RWPE2 (cell line): ENCODE measurements at regions not wholly inside any gene's neighbourhood (a gene's known extent, or its start where the extent isn't known, plus 50 kb on each side); places are given as distances from the start of the nearest gene placed in this dataset.
A peak's percentile ranks its signal among the peaks of the same experiment; 100 is the strongest.

Experiments
- ATAC-seq: fragments of 200-7000 bp; cut with Tn5 transposase; 3 replicates; pipeline ENCODE4 v1.9.1; 2021; ENCODE audit warnings: low read depth
- DNase-seq: peaks from one replicate; pipeline ENCODE4 v3.0.0-alpha.2; 2020; ENCODE audit warnings: low spot score
- H3K27ac ChIP-seq: fragments of 450-650 bp; 2 replicates; pipeline ENCODE4 v1.5.1; 2017; ENCODE audit warnings: mild to moderate bottlenecking; ENCODE audit not compliant: poor library complexity, severe bottlenecking
- H3K27me3 ChIP-seq: fragments of 250-450 bp; sonication (Bioruptor Pico); 2 replicates; pipeline ENCODE4 v1.5.1; 2021; ENCODE audit warnings: mild to moderate bottlenecking, moderate library complexity; ENCODE audit not compliant: insufficient read depth, poor library complexity, severe bottlenecking
- H3K36me3 ChIP-seq: fragments of 250-450 bp; sonication (Bioruptor Pico); 2 replicates; pipeline ENCODE4 v1.5.1; 2020; ENCODE audit warnings: low read depth, mild to moderate bottlenecking, moderate library complexity
- H3K4me1 ChIP-seq: fragments of 250-450 bp; sonication (Bioruptor Pico); 2 replicates; pipeline ENCODE4 v1.5.1; 2021; ENCODE audit warnings: mild to moderate bottlenecking, moderate library complexity; ENCODE audit not compliant: insufficient read depth, poor library complexity, severe bottlenecking
- H3K4me3 ChIP-seq: fragments of 250-450 bp; sonication (Bioruptor Pico); 2 replicates; pipeline ENCODE4 v1.5.1; 2021; ENCODE audit warnings: mild to moderate bottlenecking, moderate library complexity; ENCODE audit not compliant: severe bottlenecking
- H3K9me3 ChIP-seq: fragments of 250-450 bp; sonication (Bioruptor Pico); 2 replicates; pipeline ENCODE4 v1.5.1; 2021; ENCODE audit warnings: mild to moderate bottlenecking, moderate library complexity; ENCODE audit not compliant: severe bottlenecking
- CTCF ChIP-seq: fragments of 450-650 bp; IDR thresholded peaks from one replicate; pipeline ENCODE4 v1.5.1; 2017; ENCODE audit warnings: mild to moderate bottlenecking, moderate library complexity; ENCODE audit not compliant: poor library complexity, severe bottlenecking

DNA sequence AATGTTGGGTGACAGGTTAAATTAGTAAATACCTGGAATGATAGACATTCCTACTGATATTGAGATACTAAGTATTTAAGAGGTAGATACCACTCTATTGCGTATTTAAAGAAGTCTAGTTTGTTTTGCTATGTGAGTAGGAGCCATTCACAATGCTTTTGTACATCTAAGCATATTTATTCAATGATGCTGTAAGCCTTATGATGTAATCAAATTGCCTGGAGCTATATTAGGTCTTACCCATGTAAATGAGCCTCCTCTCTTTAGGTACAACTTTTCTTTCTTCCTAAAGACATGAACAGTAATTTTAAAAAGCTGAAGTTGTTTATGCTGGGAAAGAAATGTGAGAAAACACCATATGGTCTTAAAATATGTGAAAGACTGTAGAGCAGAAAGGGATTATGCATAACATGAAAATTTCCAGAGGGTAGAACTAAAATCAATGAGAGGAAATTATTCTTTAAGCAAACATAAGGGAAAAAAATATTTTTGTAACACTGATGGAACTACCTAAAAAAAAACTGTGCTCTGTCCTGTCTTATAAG lies 526.7 kb downstream of the EPHA7 start:
- peak; percentile 33; the same call in 1 of the 3 replicates for ATAC-seq
- Histone ChIP-seq H3K27ac (no peak overlapping the region), H3K4me1 (no peaks in the 10 kb centered on the region), H3K27me3 (peaks cover 4% of the 10 kb centered on the region), H3K36me3 (no peaks in the 10 kb centered on the region), H3K4me3 (no peak overlapping the region), H3K9me3 (no peaks in the 10 kb centered on the region)
- no peak for DNase-seq
- TF ChIP-seq CTCF: no peak

DNA sequence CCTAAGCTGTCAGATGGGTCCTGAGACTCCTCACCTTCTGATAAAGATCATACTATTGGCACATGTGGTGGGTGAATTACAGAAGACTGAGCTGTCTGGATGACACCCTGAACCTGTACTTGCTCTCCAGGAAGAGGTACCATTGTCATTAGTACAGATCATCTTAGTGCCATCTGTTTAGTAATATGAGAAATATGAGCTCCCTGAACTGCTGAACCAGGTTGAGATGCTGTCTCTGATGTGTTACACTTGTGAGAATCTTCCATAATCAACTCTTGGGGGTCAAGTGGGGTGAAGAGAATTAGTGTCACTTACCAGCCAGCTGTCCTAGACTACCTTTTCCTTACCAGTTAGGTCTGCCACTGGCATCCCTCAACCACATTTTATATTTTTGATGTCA lies 531.0 kb downstream of the EPHA7 start:
- no peak overlapping the region for H3K4me3 ChIP-seq
- no peaks in the 10 kb centered on the region for H3K9me3 ChIP-seq
- no peak overlapping the region for H3K27ac ChIP-seq
- ATAC-seq (no peak), DNase-seq (no peak)
- no peaks in the 10 kb centered on the region for H3K27me3 ChIP-seq
- no peaks in the 10 kb centered on the region for H3K4me1 ChIP-seq
- TF ChIP-seq CTCF: no peak
- no peaks in the 10 kb centered on the region for H3K36me3 ChIP-seq

GRCh38 chr6:92887871-92888270 lies 531.5 kb downstream of the EPHA7 start:
- no peak for ATAC-seq
- DNase-seq: no peak
- no peaks in the 10 kb centered on the region for H3K9me3 ChIP-seq
- no peak overlapping the region for H3K4me3 ChIP-seq
- no peaks in the 10 kb centered on the region for H3K4me1 ChIP-seq
- no peaks in the 10 kb centered on the region for H3K36me3 ChIP-seq
- H3K27ac ChIP-seq: no peak overlapping the region
- no peaks in the 10 kb centered on the region for H3K27me3 ChIP-seq
- TF ChIP-seq CTCF: no peak

DNA sequence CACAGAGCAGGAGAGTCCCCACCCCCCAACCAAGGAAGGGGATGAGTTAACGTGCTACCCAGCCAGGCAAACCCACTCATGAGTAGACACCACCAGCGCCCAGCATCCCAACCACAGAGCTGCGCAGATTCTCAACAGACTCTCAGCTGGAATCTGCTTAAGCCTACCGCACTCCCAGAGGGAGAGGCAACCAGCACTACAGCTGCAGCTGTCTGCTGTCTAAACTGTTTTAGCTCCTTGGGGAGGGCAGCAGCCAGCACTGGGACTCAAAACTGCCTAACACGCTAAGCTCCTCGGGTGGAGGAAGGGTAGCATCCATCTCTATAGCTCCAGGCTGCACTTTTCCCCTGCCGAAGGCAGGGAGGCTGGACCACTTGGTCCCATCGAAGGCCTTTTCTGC lies 539.8 kb downstream of the EPHA7 start:
- Histone ChIP-seq H3K27ac (no peak overlapping the region), H3K9me3 (no peaks in the 10 kb centered on the region), H3K4me1 (no peaks in the 10 kb centered on the region), H3K27me3 (no peaks in the 10 kb centered on the region), H3K36me3 (no peaks in the 10 kb centered on the region), H3K4me3 (no peak overlapping the region)
- no peak for DNase-seq
- no peak for ATAC-seq
- no peak for TF ChIP-seq CTCF

DNA sequence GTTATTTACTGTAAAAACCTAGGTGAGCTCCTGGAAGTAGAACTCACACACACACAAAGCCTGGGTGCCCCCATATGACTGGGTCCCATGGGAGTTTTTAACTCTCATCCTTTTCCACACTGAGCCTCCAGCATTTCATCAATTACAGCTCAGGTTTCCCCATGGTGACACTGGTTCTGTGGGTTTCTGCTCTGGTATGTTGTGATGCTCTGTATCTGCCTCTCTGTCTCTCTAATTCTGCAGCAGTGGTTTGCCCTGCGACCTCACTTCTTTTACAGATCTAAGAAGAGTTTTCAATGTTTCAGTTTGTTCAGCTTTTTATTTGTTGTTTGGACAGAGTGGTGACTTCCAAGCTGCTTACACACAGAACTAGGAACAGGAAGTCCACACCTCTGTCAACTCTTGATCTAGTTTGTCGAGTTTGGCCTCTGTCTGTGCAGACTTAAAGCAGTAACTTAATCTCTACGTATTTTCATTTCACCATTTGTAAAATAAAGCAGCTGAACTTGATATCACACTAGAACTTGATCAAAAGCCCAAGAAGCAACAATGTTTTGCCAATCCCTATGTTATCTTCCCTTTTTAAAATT lies 554.3 kb downstream of the EPHA7 start:
- no peak overlapping the region for H3K4me3 ChIP-seq
- no peaks in the 10 kb centered on the region for H3K27me3 ChIP-seq
- H3K4me1 ChIP-seq: no peaks in the 10 kb centered on the region
- H3K36me3 ChIP-seq: no peaks in the 10 kb centered on the region
- ATAC-seq: no peak
- no peak for TF ChIP-seq CTCF
- no peak overlapping the region for H3K27ac ChIP-seq
- DNase-seq: no peak
- H3K9me3 ChIP-seq: no peaks in the 10 kb centered on the region
